ENCODE measurements at regions not wholly inside any gene's neighbourhood (a gene's known extent, or its start where the extent isn't known, plus 50 kb on each side); places are given as distances from the start of the nearest gene placed in this dataset.

GRCh38 chr14:45757655-45758054 lies 504.7 kb upstream of the MIS18BP1 start:
- TF ChIP-seq POLR2A (IDR thresholded peaks at IDR 0.05; ENCODE audit: low read depth, low read length) (no peak), CTCF (conservative IDR thresholded peaks at IDR 0.05; ENCODE audit: low read depth, low read length) (no peak), CEBPB (IDR thresholded peaks at IDR 0.05; ENCODE audit: low read depth, low read length) (no peak), CHD1 (IDR thresholded peaks at IDR 0.05; ENCODE audit: low read depth, low read length) (no peak), ELK1 (IDR thresholded peaks at IDR 0.05; ENCODE audit: borderline replicate concordance, low read depth, low read length) (no peak), MXI1 (IDR thresholded peaks at IDR 0.05; ENCODE audit: borderline replicate concordance, low read depth, low read length) (no peak), RFX5 (IDR thresholded peaks at IDR 0.05; ENCODE audit: low read depth, low read length) (no peak), MAFK (IDR thresholded peaks at IDR 0.05; ENCODE audit: low read depth, low read length) (no peak), MAZ (IDR thresholded peaks at IDR 0.05; ENCODE audit: borderline replicate concordance, low read depth, low read length) (no peak), BHLHE40 (IDR thresholded peaks at IDR 0.05; ENCODE audit: low read depth, low read length) (no peak), RAD21 (IDR thresholded peaks at IDR 0.05; ENCODE audit: low read length) (no peak)
